Activated CD8-positive, alpha-beta memory T cell treated with anti-CD3 and anti-CD28 coated beads, Interleukin-2, amount 50 U/mL, for 24 hours (primary cell): ENCODE measurements at regions not wholly inside any gene's neighbourhood (a gene's known extent, or its start where the extent isn't known, plus 50 kb on each side); places are given as distances from the start of the nearest gene placed in this dataset.
"Not testable (repeated sequence)": the region's sequence is repeated elsewhere in the genome, so short reads cannot be mapped to it uniquely, and the experiment has no call there.

ENCODE experiments used
- DNase-seq: peaks from one replicate; pipeline ENCODE4 v3.0.0-alpha.2; 2020; ENCODE audit errors: extremely low read depth

DNA sequence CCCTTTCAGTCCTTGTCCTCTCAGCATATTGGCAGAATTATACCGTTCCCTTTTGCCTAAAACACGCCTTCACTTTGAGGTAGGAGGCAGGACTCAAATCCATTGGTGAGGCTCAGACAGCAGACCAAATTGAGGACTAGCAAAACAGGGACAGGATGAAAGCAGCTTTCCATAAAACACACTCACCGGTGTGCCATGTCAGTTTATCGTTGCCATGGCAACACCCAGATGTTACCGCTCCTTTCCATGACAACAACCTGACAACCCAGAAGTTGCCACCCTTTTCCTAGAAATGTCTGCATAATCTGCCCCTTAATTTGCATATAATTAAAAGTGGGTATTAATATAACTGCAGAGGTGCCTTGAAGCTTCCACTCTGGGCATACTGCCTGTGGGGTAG is 730.4 kb downstream of the METTL4 start:
- DNase-seq: no peak

- no peak for DNase-seq
These were observed 724.7 kb downstream of the METTL4 start for GRCh38 chr18:1846640-1847039.

GRCh38 chr18:1848716-1849115 is 722.6 kb downstream of the METTL4 start:
- no peak for DNase-seq

DNA sequence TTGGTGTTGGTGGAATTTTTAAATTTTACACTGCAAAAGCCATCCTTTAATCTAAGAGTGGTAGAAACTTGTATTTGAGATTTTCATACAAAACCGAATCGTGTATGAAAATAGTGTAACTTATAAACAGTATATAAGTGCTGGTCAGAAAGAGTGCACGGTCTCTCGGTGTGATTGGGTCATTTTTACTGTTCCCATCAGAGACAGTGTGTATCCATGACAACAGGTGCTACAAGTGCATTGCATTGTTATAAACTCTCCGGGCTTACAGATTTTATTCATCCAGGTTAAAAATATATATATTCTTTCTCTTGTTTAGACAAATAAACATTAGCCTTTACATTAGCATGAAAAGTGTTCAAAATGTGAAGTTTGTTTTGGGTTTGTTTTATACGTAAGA is 721.9 kb downstream of the METTL4 start:
- no peak for DNase-seq

- not testable (repeated sequence) for DNase-seq
These were observed 714.0 kb downstream of the METTL4 start for GRCh38 chr18:1857281-1857680.

DNA sequence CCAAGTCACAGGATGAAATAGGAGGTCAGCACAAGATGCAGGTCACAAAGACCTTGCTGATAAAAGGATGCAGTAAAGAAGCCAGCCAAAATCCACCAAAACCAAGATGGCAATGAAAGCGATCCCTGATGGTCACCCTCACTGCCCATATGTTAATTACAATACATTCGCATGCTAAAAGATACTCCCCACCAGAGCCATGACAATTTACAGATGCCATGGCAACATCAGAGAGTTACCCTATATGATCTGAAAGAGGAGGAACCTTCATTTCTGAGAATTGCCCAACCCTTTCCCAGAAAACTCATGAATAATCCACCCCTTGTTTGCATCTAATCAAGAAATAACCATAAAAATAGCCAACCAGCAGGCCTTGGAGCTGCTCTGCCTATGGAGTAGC is 709.8 kb downstream of the METTL4 start:
- no peak for DNase-seq

DNA sequence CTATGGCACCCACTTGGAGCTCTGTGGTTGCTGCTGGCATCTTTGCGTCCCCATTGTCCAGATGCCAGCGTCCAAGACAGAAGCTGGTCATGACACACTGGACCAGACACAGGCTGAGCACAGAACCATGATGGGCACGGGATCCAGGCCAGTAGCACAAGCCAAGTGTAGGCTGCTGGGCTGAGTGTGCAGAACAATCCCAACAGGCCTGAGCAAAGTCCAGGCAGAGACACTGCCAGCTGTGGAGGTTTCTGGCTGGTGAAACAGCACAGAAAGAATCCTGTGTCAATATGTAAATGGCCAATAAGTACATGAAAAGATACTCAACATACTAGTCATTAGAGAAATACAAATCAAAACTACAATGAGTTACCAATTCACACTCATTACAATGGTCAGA is 705.4 kb downstream of the METTL4 start:
- no peak for DNase-seq

GRCh38 chr18:1872274-1872673 is 699.0 kb downstream of the METTL4 start:
- DNase-seq: no peak

GRCh38 chr18:1875219-1875618 is 696.1 kb downstream of the METTL4 start:
- DNase-seq: no peak

GRCh38 chr18:1884623-1885022 is 686.7 kb downstream of the METTL4 start:
- DNase-seq: no peak

DNA sequence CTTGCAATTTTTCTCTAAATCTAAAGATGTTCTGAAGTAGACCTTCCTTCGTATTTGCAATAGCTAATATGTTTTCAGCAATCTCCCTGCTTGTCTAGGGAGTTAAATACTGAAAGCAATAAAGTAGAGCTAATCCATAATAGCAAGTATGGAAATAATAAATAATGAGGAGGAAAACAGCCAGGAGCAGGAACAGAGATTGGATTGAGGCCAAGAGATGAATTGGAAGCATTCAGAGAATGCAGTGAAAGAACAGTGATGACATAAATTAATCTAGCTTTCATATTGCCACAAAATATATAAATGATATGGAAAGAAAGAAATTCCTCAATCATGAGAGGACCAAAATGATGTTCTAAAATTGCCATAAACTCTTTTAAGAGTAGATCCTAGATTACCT is 679.7 kb downstream of the METTL4 start:
- no peak for DNase-seq

GRCh38 chr18:1892191-1892590 is 679.1 kb downstream of the METTL4 start:
- DNase-seq: no peak

DNA sequence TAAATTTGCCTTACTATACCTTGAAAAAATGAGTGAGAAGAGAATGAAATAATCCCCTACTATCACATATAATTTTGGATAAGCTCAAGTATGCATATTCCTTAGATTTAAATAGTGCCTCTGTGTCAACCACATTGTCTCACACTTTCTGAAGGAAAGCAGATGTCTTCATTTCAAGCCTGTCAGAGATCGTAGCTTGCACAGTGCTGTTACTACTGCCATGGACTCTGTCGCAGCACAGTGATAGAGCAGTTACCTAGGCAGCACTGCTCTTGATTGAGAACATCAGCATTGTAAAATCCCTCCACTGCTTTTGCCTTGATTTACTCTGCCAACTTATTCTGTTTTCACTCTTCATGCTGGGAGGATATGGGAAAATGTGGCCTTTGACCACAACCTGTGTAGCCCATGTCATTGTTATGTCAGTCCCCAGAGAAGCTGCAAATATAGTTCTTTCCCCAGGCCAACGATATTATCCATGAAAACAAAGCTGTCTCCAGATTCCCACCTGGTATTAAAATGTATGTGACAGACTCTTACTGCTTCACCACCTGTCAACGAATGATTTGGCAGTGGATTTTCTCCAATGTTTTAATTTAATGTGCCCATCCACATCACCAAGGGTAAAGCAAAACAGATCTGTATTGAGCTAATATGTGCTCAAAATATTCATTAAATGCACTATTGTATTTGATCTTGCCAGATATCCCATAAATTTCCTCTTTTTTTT is 675.7 kb downstream of the METTL4 start:
- no peak for DNase-seq

DNA sequence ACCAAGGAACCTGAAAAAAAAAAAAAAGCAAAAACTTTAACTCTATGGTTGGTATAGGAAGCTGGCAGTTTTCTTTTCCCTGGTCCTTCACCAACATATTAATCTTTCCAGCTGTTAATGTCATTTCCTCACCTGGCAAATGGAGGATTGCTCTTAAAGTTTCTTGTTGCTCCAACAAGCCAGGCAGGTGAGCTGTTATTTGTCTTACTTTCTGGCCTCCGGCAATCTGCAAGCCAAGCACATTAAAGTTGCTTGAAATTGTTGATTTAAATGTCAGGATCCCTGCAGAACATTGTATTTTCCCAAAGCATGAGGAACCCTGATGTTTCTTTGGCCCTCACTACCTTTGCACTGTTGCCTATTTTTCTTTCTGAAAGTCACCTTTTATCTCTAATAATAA is 664.9 kb downstream of the METTL4 start:
- no peak for DNase-seq

DNA sequence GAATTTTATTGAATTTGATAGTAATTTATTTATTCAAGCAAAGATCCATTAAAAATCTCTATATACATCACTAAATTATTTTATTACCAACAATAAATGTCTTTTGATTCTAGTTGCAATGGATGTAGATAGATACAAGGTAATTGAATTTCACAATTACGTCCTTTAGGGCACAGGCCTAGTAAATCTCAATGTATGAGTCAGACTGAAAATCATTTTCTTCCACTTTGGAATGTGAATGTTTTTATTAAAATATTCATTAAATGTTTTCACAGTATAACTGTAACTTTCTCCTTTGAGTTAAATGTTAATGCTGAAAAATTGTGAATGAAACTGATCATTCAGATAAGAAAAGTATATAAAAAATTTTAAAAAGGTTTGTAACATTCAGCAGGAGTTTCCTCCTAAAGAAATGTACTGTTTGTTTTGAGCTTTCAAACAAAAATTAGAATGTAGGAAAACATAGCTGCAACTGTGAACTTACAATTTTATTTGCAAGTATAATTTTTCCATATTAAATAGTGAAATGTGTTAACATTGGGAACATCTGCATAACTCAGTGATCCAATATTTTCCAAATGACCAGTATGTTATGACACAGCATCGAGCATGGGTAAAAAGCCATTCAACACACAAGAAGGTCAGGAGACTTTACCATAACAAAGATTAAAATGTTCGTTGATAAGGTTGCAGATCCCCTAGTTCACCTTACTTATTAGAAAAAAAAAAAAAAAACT is 663.7 kb downstream of the METTL4 start:
- DNase-seq: no peak

GRCh38 chr18:1914489-1914888 is 656.8 kb downstream of the METTL4 start:
- no peak for DNase-seq

DNA sequence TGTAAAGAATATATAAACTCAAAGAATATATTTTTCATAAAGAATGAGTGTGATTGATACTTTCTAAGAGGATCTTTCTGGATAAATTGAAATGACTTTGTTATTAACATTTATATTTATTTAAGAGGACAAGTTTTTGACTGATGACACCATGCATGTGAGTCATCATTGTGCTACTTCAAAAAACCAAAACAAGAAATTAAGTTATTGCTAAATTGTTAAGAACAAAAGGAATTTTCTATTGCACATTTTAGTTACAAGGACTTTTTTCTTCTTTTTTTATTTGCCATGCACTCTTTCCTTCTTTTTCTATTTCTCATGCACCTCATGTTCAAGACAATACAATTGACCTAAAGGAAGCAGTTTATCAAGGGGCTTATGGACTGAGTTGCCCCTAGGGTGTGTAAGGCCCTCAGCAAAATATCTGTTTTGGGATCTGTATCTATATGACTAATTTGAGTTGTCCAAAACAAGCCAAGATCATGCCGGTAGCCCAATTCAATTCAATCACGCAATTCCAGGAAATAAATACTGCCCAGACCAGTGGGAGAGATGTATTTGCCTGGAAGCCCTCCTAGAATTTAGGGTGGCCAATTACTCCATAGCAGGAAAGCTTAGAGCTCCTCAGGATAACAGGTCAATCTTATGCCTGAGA is 654.3 kb downstream of the METTL4 start:
- DNase-seq: no peak

DNA sequence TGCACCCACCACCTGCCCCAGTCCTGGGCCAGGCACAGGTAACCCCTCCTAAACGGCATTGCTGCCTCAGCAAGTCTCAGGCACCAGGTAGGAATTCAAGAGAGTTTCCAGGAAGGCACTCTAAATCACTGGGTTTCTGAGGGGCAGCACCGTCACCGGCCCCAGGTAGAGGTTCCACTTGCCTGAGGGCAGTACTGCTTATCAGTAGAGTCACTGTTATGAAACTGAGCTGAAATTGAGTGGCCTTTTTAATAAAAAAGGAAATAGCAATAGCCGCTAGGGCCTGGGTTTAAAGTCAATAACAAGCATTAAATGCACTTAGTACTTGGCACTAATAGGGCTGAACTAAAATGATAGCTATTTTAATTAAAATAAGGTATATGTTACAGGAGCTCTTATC is 653.7 kb downstream of the METTL4 start:
- no peak for DNase-seq

DNA sequence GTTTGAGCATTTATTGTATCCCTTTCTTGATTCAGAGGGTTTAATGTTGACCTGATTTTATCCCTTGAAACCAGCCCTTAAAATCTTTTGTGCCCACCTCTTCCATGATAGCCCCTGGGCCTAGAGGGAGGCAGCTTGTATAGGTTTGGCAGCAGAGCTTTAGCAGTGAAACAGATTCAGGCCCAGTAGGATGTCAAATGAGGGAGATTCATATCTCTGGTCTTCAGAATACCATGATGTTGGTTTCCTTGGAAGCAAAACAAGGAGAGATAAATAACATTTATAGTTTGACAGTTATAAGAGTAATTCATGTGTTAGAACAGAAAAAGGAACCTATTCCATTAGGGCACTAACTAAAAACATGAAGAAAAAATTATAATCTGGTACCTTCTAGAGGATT is 649.2 kb downstream of the METTL4 start:
- no peak for DNase-seq

GRCh38 chr18:1928711-1929110 is 642.6 kb downstream of the METTL4 start:
- no peak for DNase-seq

GRCh38 chr18:1929720-1930119 is 641.6 kb downstream of the METTL4 start:
- no peak for DNase-seq

- DNase-seq: no peak
These were observed 640.7 kb downstream of the METTL4 start for GRCh38 chr18:1930291-1931270.
